HEK293T (cell line): ENCODE measurements at regions not wholly inside any gene's neighbourhood (a gene's known extent, or its start where the extent isn't known, plus 50 kb on each side); places are given as distances from the start of the nearest gene placed in this dataset.

Experiments
- ARNT ChIP-seq: fragments of 450-650 bp; IDR thresholded peaks from 2 replicates; pipeline ENCODE4 v1.6.1; 2017; ENCODE audit warnings: mild to moderate bottlenecking
- BHLHE40 ChIP-seq: fragments of 450-650 bp; IDR thresholded peaks from 2 replicates; pipeline ENCODE4 v1.6.1; 2016; ENCODE audit warnings: mild to moderate bottlenecking, moderate library complexity, borderline replicate concordance
- CTBP1 ChIP-seq: fragments of 450-650 bp; IDR thresholded peaks from 2 replicates; pipeline ENCODE4 v1.6.1; 2016; ENCODE audit warnings: borderline replicate concordance
- ELF4 ChIP-seq: fragments of 450-650 bp; IDR thresholded peaks from 2 replicates; pipeline ENCODE4 v1.6.1; 2017; ENCODE audit warnings: antibody characterized with exemption
- FOXA1 ChIP-seq: fragments of 450-650 bp; IDR thresholded peaks from 2 replicates; pipeline ENCODE4 v1.6.1; 2016; ENCODE audit warnings: mild to moderate bottlenecking
- FOXK2 ChIP-seq: fragments of 450-650 bp; IDR thresholded peaks from 2 replicates; pipeline ENCODE4 v1.6.1; 2016; ENCODE audit warnings: mild to moderate bottlenecking
- FOXM1 ChIP-seq: fragments of 450-650 bp; IDR thresholded peaks from 2 replicates; pipeline ENCODE4 v1.6.1; 2017; ENCODE audit warnings: mild to moderate bottlenecking, borderline replicate concordance
- LEF1 ChIP-seq: fragments of 450-650 bp; IDR thresholded peaks from 2 replicates; pipeline ENCODE4 v1.6.1; 2017; ENCODE audit warnings: mild to moderate bottlenecking, borderline replicate concordance
- NFRKB ChIP-seq: fragments of 450-650 bp; IDR thresholded peaks from 2 replicates; pipeline ENCODE4 v1.6.1; 2016; ENCODE audit warnings: mild to moderate bottlenecking, moderate library complexity
- PKNOX1 ChIP-seq: fragments of 450-650 bp; IDR thresholded peaks from 2 replicates; pipeline ENCODE4 v1.6.1; 2016
- SP1 ChIP-seq: fragments of 450-650 bp; IDR thresholded peaks from 2 replicates; pipeline ENCODE4 v1.6.1; 2017
- SUZ12 ChIP-seq: fragments of 450-650 bp; IDR thresholded peaks from 2 replicates; pipeline ENCODE4 v1.6.1; 2016; ENCODE audit warnings: mild to moderate bottlenecking
- TARDBP ChIP-seq: fragments of 450-650 bp; IDR thresholded peaks from 2 replicates; pipeline ENCODE4 v1.6.1; 2016

- TF ChIP-seq SUZ12 (no peak), PKNOX1 (no peak), SP1 (no peak), FOXA1 (no peak), NFRKB (no peak), FOXM1 (no peak), CTBP1 (no peak), ARNT (no peak), ELF4 (no peak), TARDBP (no peak), FOXK2 (no peak), BHLHE40 (no peak), LEF1 (no peak)
Observed at GRCh38 chr16:17839907-17840306, 369.1 kb upstream of the XYLT1 start.
